Mesendoderm (in vitro differentiated cells): ENCODE measurements at regions not wholly inside any gene's neighbourhood (a gene's known extent, or its start where the extent isn't known, plus 50 kb on each side); places are given as distances from the start of the nearest gene placed in this dataset.

Experiments
- DNase-seq: peaks from one replicate; pipeline ENCODE4 v3.0.0; 2013
- H2AK5ac ChIP-seq: 2 replicates; pipeline ENCODE4 v1.6.1; 2013; ENCODE audit warnings: low read length, inconsistent platforms
- H2BK120ac ChIP-seq: 2 replicates; pipeline ENCODE4 v1.6.1; 2013; ENCODE audit warnings: low read depth, mild to moderate bottlenecking, low read length, moderate library complexity, mixed read lengths
- H2BK15ac ChIP-seq: replicated peaks from 2 replicates; pipeline ENCODE4 v1.6.1; 2013; ENCODE audit warnings: low read depth, mild to moderate bottlenecking, moderate library complexity
- H2BK5ac ChIP-seq: 2 replicates; pipeline ENCODE4 v1.6.1; 2013; ENCODE audit warnings: low read length, inconsistent platforms
- H3K18ac ChIP-seq: 2 replicates; pipeline ENCODE4 v1.6.1; 2013; ENCODE audit warnings: mild to moderate bottlenecking, low read length, mixed read lengths
- H3K23ac ChIP-seq: one replicate; pipeline ENCODE4 v1.6.1; 2013; ENCODE audit warnings: low read length
- H3K27ac ChIP-seq: 2 replicates; pipeline ENCODE4 v1.5.1; 2013; ENCODE audit warnings: low read depth, mild to moderate bottlenecking, inconsistent platforms, low read length, moderate library complexity
- H3K27me3 ChIP-seq: 2 replicates; pipeline ENCODE4 v1.6.1; 2013; ENCODE audit warnings: low read length, control low read depth, mild to moderate bottlenecking, inconsistent platforms; ENCODE audit not compliant: insufficient read depth, poor library complexity
- H3K36me3 ChIP-seq: 2 replicates; pipeline ENCODE4 v1.6.1; 2013; ENCODE audit warnings: low read length, inconsistent platforms; ENCODE audit not compliant: control insufficient read depth, insufficient read depth
- H3K4ac ChIP-seq: one replicate; pipeline ENCODE4 v1.6.1; 2013; ENCODE audit warnings: low read depth, mild to moderate bottlenecking, low read length, moderate library complexity
- H3K4me1 ChIP-seq: 2 replicates; pipeline ENCODE4 v1.6.1; 2013; ENCODE audit warnings: low read depth, low read length, inconsistent platforms; ENCODE audit not compliant: control insufficient read depth
- H3K4me2 ChIP-seq: 2 replicates; pipeline ENCODE4 v1.6.1; 2013; ENCODE audit warnings: low read length
- H3K4me3 ChIP-seq: 2 replicates; pipeline ENCODE4 v1.5.1; 2013; ENCODE audit warnings: mild to moderate bottlenecking, low read length
- H3K56ac ChIP-seq: one replicate; pipeline ENCODE4 v1.6.1; 2013; ENCODE audit warnings: low read length
- H3K79me1 ChIP-seq: 2 replicates; pipeline ENCODE4 v1.6.1; 2013; ENCODE audit warnings: low read length, inconsistent platforms
- H3K79me2 ChIP-seq: 2 replicates; pipeline ENCODE4 v1.6.1; 2013; ENCODE audit warnings: mild to moderate bottlenecking, low read length; ENCODE audit not compliant: control insufficient read depth, insufficient read depth
- H3K9ac ChIP-seq: 2 replicates; pipeline ENCODE4 v1.6.1; 2013; ENCODE audit warnings: low read length, inconsistent platforms
- H4K5ac ChIP-seq: one replicate; pipeline ENCODE4 v1.6.1; 2013; ENCODE audit warnings: low read length
- H4K8ac ChIP-seq: one replicate; pipeline ENCODE4 v1.6.1; 2013; ENCODE audit warnings: low read depth, mild to moderate bottlenecking, control low read depth, low read length, moderate library complexity
- WGBS: extraction: QIAGEN DNeasy Blood & Tissue Kit; methylation state at CpG from one replicate; pipeline ENCODE4 v1.1.7; 2013; ENCODE audit warnings: low lambda C conversion rate, missing lambda C conversion rate; ENCODE audit not compliant: insufficient coverage; ENCODE audit errors: extremely low coverage; 5-methylcytosine and 5-hydroxymethylcytosine counted together

- H3K56ac ChIP-seq, result no peak overlapping the region
- no peak overlapping the region for H3K4ac ChIP-seq
- H2BK15ac ChIP-seq, result no peak overlapping the region
- H3K18ac ChIP-seq, result no peak overlapping the region
- no peak overlapping the region for H3K27ac ChIP-seq
- H3K23ac ChIP-seq, result no peak overlapping the region
- WGBS, result no CpG with 5 or more reads among the region's 6 CpGs
- no peak overlapping the region for H4K5ac ChIP-seq
- H2BK5ac ChIP-seq, result no peak overlapping the region
- H2AK5ac ChIP-seq, result no peak overlapping the region
- no peaks in the 10 kb centered on the region for H3K79me2 ChIP-seq
- no peaks in the 10 kb centered on the region for H3K27me3 ChIP-seq
- H3K4me1 ChIP-seq, result no peaks in the 10 kb centered on the region
- H3K9ac ChIP-seq, result no peak overlapping the region
- no peak overlapping the region for H3K4me3 ChIP-seq
- no peak overlapping the region for H2BK120ac ChIP-seq
- H4K8ac ChIP-seq, result no peak overlapping the region
- no peaks in the 10 kb centered on the region for H3K36me3 ChIP-seq
- DNase-seq, result no peak
- H3K79me1 ChIP-seq, result no peaks in the 10 kb centered on the region
- no peak overlapping the region for H3K4me2 ChIP-seq
Observed at GRCh38 chr15:23850666-23851065, 163.6 kb upstream of the NDN start.

- no peaks in the 10 kb centered on the region for H3K4me1 ChIP-seq
- H3K4me2 ChIP-seq, result no peak overlapping the region
- H2AK5ac ChIP-seq, result no peak overlapping the region
- H4K5ac ChIP-seq, result no peak overlapping the region
- no peak overlapping the region for H3K4me3 ChIP-seq
- no peak overlapping the region for H3K18ac ChIP-seq
- no peak overlapping the region for H2BK15ac ChIP-seq
- H3K56ac ChIP-seq, result no peak overlapping the region
- no peaks in the 10 kb centered on the region for H3K36me3 ChIP-seq
- no CpG with 5 or more reads among the region's 2 CpGs for WGBS
- no peak overlapping the region for H3K4ac ChIP-seq
- no peak overlapping the region for H3K23ac ChIP-seq
- no peak overlapping the region for H4K8ac ChIP-seq
- no peak overlapping the region for H3K27ac ChIP-seq
- H3K79me1 ChIP-seq, result no peaks in the 10 kb centered on the region
- H2BK120ac ChIP-seq, result no peak overlapping the region
- DNase-seq, result no peak
- no peaks in the 10 kb centered on the region for H3K27me3 ChIP-seq
- no peaks in the 10 kb centered on the region for H3K79me2 ChIP-seq
- no peak overlapping the region for H3K9ac ChIP-seq
- no peak overlapping the region for H2BK5ac ChIP-seq
Observed at GRCh38 chr15:23851921-23852320, 164.8 kb upstream of the NDN start.

GRCh38 chr15:23853286-23853685 lies 166.2 kb upstream of the NDN start:
- WGBS, result no CpG with 5 or more reads among the region's 1 CpG
- H4K5ac ChIP-seq, result no peak overlapping the region

GRCh38 chr15:23854203-23854911 lies 167.3 kb upstream of the NDN start:
- Histone ChIP-seq H3K18ac (no peak overlapping the region), H3K36me3 (no peaks in the 10 kb centered on the region), H3K4me3 (no peak overlapping the region), H3K79me1 (no peaks in the 10 kb centered on the region), H3K27me3 (no peaks in the 10 kb centered on the region), H3K9ac (no peak overlapping the region), H2BK5ac (no peak overlapping the region), H4K8ac (no peak overlapping the region), H3K4me2 (no peak overlapping the region), H2BK15ac (no peak overlapping the region), H2BK120ac (no peak overlapping the region), H3K27ac (no peak overlapping the region), H3K23ac (no peak overlapping the region), H4K5ac (no peak overlapping the region), H3K56ac (no peak overlapping the region), H3K4me1 (no peaks in the 10 kb centered on the region), H3K79me2 (no peaks in the 10 kb centered on the region), H2AK5ac (no peak overlapping the region), H3K4ac (no peak overlapping the region)
- peak; percentile 34 for DNase-seq
- no CpG with 5 or more reads among the region's 5 CpGs for WGBS

More at GRCh38 chr15:23853286-23853685, 166.2 kb upstream of the NDN start:
- Histone ChIP-seq H2BK5ac (no peak overlapping the region), H3K9ac (no peak overlapping the region), H3K4ac (no peak overlapping the region), H2AK5ac (no peak overlapping the region), H3K56ac (no peak overlapping the region), H3K27ac (no peak overlapping the region), H3K4me1 (no peaks in the 10 kb centered on the region), H3K79me2 (no peaks in the 10 kb centered on the region), H3K27me3 (no peaks in the 10 kb centered on the region), H3K36me3 (no peaks in the 10 kb centered on the region), H3K4me3 (no peak overlapping the region), H3K4me2 (no peak overlapping the region), H3K79me1 (no peaks in the 10 kb centered on the region), H4K8ac (no peak overlapping the region), H3K18ac (no peak overlapping the region), H3K23ac (no peak overlapping the region), H2BK15ac (no peak overlapping the region), H2BK120ac (no peak overlapping the region)
- no peak for DNase-seq

- no CpG with 5 or more reads among the region's 7 CpGs for WGBS
- Histone ChIP-seq H3K36me3 (no peaks in the 10 kb centered on the region), H3K23ac (no peak overlapping the region), H3K4me2 (no peak overlapping the region), H4K5ac (no peak overlapping the region), H2BK120ac (no peak overlapping the region), H2AK5ac (no peak overlapping the region), H3K4me3 (no peak overlapping the region), H3K18ac (no peak overlapping the region), H3K79me2 (no peaks in the 10 kb centered on the region), H2BK15ac (no peak overlapping the region), H3K4me1 (no peaks in the 10 kb centered on the region), H3K9ac (no peak overlapping the region), H3K27ac (no peak overlapping the region), H3K27me3 (no peaks in the 10 kb centered on the region), H3K79me1 (no peaks in the 10 kb centered on the region), H2BK5ac (no peak overlapping the region), H3K56ac (no peak overlapping the region), H3K4ac (no peak overlapping the region), H4K8ac (no peak overlapping the region)
- DNase-seq, result no peak
Observed at GRCh38 chr15:23854912-23855659, 168.0 kb upstream of the NDN start.
